ENCODE measurements at regions not wholly inside any gene's neighbourhood (a gene's known extent, or its start where the extent isn't known, plus 50 kb on each side); places are given as distances from the start of the nearest gene placed in this dataset.
"Not testable (repeated sequence)": the region's sequence is repeated elsewhere in the genome, so short reads cannot be mapped to it uniquely, and the experiment has no call there.

- Histone ChIP-seq H3K9ac (ENCODE audit: low read depth, low read length) (no peak overlapping the region), H3K4me2 (ENCODE audit: low read length) (no peak overlapping the region), H3K9me3 (replicated peaks; ENCODE audit: low read length) (no peaks in the 10 kb centered on the region), H3K27me3 (ENCODE audit: control insufficient read depth, insufficient read depth, low read length) (no peaks in the 10 kb centered on the region), H3K36me3 (ENCODE audit: insufficient read depth, low read length) (no peaks in the 10 kb centered on the region), H3K4me1 (ENCODE audit: control insufficient read depth, insufficient read depth, low read length) (no peaks in the 10 kb centered on the region), H3K4me3 (ENCODE audit: low read length) (no peak overlapping the region)
Measured at GRCh38 chr4:184335520-184335919, 117.8 kb upstream of the ENPP6 start.

- not testable (repeated sequence) for H3K4me3 ChIP-seq (ENCODE audit: low read length); H3K9me3 ChIP-seq (replicated peaks; ENCODE audit: low read length); H3K36me3 ChIP-seq (ENCODE audit: insufficient read depth, low read length); H3K27me3 ChIP-seq (ENCODE audit: control insufficient read depth, insufficient read depth, low read length); H3K4me1 ChIP-seq (ENCODE audit: control insufficient read depth, insufficient read depth, low read length); H3K9ac ChIP-seq (ENCODE audit: low read depth, low read length); H3K4me2 ChIP-seq (ENCODE audit: low read length)
Measured at GRCh38 chr4:184333446-184333845, 115.8 kb upstream of the ENPP6 start.

- Histone ChIP-seq H3K9me3 (replicated peaks; ENCODE audit: low read length) (no peaks in the 10 kb centered on the region), H3K4me3 (ENCODE audit: low read length) (no peak overlapping the region), H3K36me3 (ENCODE audit: insufficient read depth, low read length) (no peaks in the 10 kb centered on the region), H3K4me2 (ENCODE audit: low read length) (no peak overlapping the region), H3K27me3 (ENCODE audit: control insufficient read depth, insufficient read depth, low read length) (peaks cover 10% of the 10 kb centered on the region), H3K9ac (ENCODE audit: low read depth, low read length) (no peak overlapping the region), H3K4me1 (ENCODE audit: control insufficient read depth, insufficient read depth, low read length) (no peaks in the 10 kb centered on the region)
Measured at GRCh38 chr4:184331268-184331995, 113.8 kb upstream of the ENPP6 start.

GRCh38 chr4:184330517-184331094 lies 112.9 kb upstream of the ENPP6 start:
- not testable (repeated sequence) for H3K36me3 ChIP-seq (ENCODE audit: insufficient read depth, low read length); H3K9ac ChIP-seq (ENCODE audit: low read depth, low read length); H3K4me2 ChIP-seq (ENCODE audit: low read length); H3K9me3 ChIP-seq (replicated peaks; ENCODE audit: low read length); H3K4me1 ChIP-seq (ENCODE audit: control insufficient read depth, insufficient read depth, low read length); H3K4me3 ChIP-seq (ENCODE audit: low read length)
- H3K27me3 ChIP-seq (ENCODE audit: control insufficient read depth, insufficient read depth, low read length): peaks cover 10% of the 10 kb centered on the region

- H3K27me3 ChIP-seq (ENCODE audit: control insufficient read depth, insufficient read depth, low read length): peaks cover 10% of the 10 kb centered on the region
- no peaks in the 10 kb centered on the region for H3K4me1 ChIP-seq (ENCODE audit: control insufficient read depth, insufficient read depth, low read length)
- no peaks in the 10 kb centered on the region for H3K9me3 ChIP-seq (replicated peaks; ENCODE audit: low read length)
- no peak overlapping the region for H3K4me3 ChIP-seq (ENCODE audit: low read length)
- H3K4me2 ChIP-seq (ENCODE audit: low read length): no peak overlapping the region
- no peaks in the 10 kb centered on the region for H3K36me3 ChIP-seq (ENCODE audit: insufficient read depth, low read length)
- H3K9ac ChIP-seq (ENCODE audit: low read depth, low read length): no peak overlapping the region
Measured at GRCh38 chr4:184329659-184330400, 112.2 kb upstream of the ENPP6 start.

GRCh38 chr4:184329235-184329634 lies 111.6 kb upstream of the ENPP6 start:
- H3K4me1 ChIP-seq (ENCODE audit: control insufficient read depth, insufficient read depth, low read length): no peaks in the 10 kb centered on the region
- no peak overlapping the region for H3K9ac ChIP-seq (ENCODE audit: low read depth, low read length)

GRCh38 chr4:184328022-184328736 lies 110.5 kb upstream of the ENPP6 start:
- Histone ChIP-seq H3K36me3 (ENCODE audit: insufficient read depth, low read length) (no peaks in the 10 kb centered on the region), H3K4me2 (ENCODE audit: low read length) (no peak overlapping the region), H3K4me3 (ENCODE audit: low read length) (no peak overlapping the region), H3K27me3 (ENCODE audit: control insufficient read depth, insufficient read depth, low read length) (peaks cover 10% of the 10 kb centered on the region), H3K4me1 (ENCODE audit: control insufficient read depth, insufficient read depth, low read length) (no peaks in the 10 kb centered on the region), H3K9me3 (replicated peaks; ENCODE audit: low read length) (no peaks in the 10 kb centered on the region), H3K9ac (ENCODE audit: low read depth, low read length) (no peak overlapping the region)

More at GRCh38 chr4:184329235-184329634, 111.6 kb upstream of the ENPP6 start:
- no peaks in the 10 kb centered on the region for H3K36me3 ChIP-seq (ENCODE audit: insufficient read depth, low read length)
- no peaks in the 10 kb centered on the region for H3K9me3 ChIP-seq (replicated peaks; ENCODE audit: low read length)
- no peak overlapping the region for H3K4me3 ChIP-seq (ENCODE audit: low read length)
- peaks cover 10% of the 10 kb centered on the region for H3K27me3 ChIP-seq (ENCODE audit: control insufficient read depth, insufficient read depth, low read length)
- H3K4me2 ChIP-seq (ENCODE audit: low read length): no peak overlapping the region

GRCh38 chr4:184324939-184325477 lies 107.3 kb upstream of the ENPP6 start:
- Histone ChIP-seq H3K4me3 (ENCODE audit: low read length) (no peak overlapping the region), H3K9ac (ENCODE audit: low read depth, low read length) (no peak overlapping the region), H3K9me3 (replicated peaks; ENCODE audit: low read length) (no peaks in the 10 kb centered on the region), H3K36me3 (ENCODE audit: insufficient read depth, low read length) (no peaks in the 10 kb centered on the region), H3K4me1 (ENCODE audit: control insufficient read depth, insufficient read depth, low read length) (no peaks in the 10 kb centered on the region), H3K27me3 (ENCODE audit: control insufficient read depth, insufficient read depth, low read length) (peaks cover 10% of the 10 kb centered on the region), H3K4me2 (ENCODE audit: low read length) (no peak overlapping the region)

GRCh38 chr4:184322328-184323025 lies 104.8 kb upstream of the ENPP6 start:
- Histone ChIP-seq H3K4me1 (ENCODE audit: control insufficient read depth, insufficient read depth, low read length) (no peaks in the 10 kb centered on the region), H3K4me3 (ENCODE audit: low read length) (no peak overlapping the region), H3K9me3 (replicated peaks; ENCODE audit: low read length) (no peaks in the 10 kb centered on the region), H3K4me2 (ENCODE audit: low read length) (no peak overlapping the region), H3K27me3 (ENCODE audit: control insufficient read depth, insufficient read depth, low read length) (peaks cover 6% of the 10 kb centered on the region), H3K36me3 (ENCODE audit: insufficient read depth, low read length) (no peaks in the 10 kb centered on the region), H3K9ac (ENCODE audit: low read depth, low read length) (no peak overlapping the region)

GRCh38 chr4:184320631-184321030 lies 103.0 kb upstream of the ENPP6 start:
- Histone ChIP-seq H3K27me3 (ENCODE audit: control insufficient read depth, insufficient read depth, low read length) (no peaks in the 10 kb centered on the region), H3K36me3 (ENCODE audit: insufficient read depth, low read length) (no peaks in the 10 kb centered on the region), H3K4me1 (ENCODE audit: control insufficient read depth, insufficient read depth, low read length) (no peaks in the 10 kb centered on the region), H3K4me3 (ENCODE audit: low read length) (no peak overlapping the region), H3K9ac (ENCODE audit: low read depth, low read length) (no peak overlapping the region), H3K9me3 (replicated peaks; ENCODE audit: low read length) (no peaks in the 10 kb centered on the region), H3K4me2 (ENCODE audit: low read length) (no peak overlapping the region)

- H3K4me2 ChIP-seq (ENCODE audit: low read length): no peak overlapping the region
- no peaks in the 10 kb centered on the region for H3K27me3 ChIP-seq (ENCODE audit: control insufficient read depth, insufficient read depth, low read length)
Measured at GRCh38 chr4:184318852-184319251, 101.2 kb upstream of the ENPP6 start.

More at GRCh38 chr4:184318852-184319251, 101.2 kb upstream of the ENPP6 start:
- no peak overlapping the region for H3K4me3 ChIP-seq (ENCODE audit: low read length)
- H3K9me3 ChIP-seq (replicated peaks; ENCODE audit: low read length): no peaks in the 10 kb centered on the region
- H3K36me3 ChIP-seq (ENCODE audit: insufficient read depth, low read length): no peaks in the 10 kb centered on the region
- no peak overlapping the region for H3K9ac ChIP-seq (ENCODE audit: low read depth, low read length)
- H3K4me1 ChIP-seq (ENCODE audit: control insufficient read depth, insufficient read depth, low read length): no peaks in the 10 kb centered on the region

Measured in skeletal muscle satellite cell (primary cell).